Loucy (cell line): ENCODE measurements at regions not wholly inside any gene's neighbourhood (a gene's known extent, or its start where the extent isn't known, plus 50 kb on each side); places are given as distances from the start of the nearest gene placed in this dataset.

Experiments used
- H2AFZ ChIP-seq: fragments of 200-600 bp; sonication (generic); 2 replicates; pipeline ENCODE4 v1.6.0; 2016; ENCODE audit warnings: antibody characterized with exemption, mild to moderate bottlenecking, low read length, moderate library complexity
- H3F3A ChIP-seq: fragments of 200-600 bp; 2 replicates; pipeline ENCODE4 v1.6.0; 2016; ENCODE audit warnings: antibody characterized with exemption, low read depth, mild to moderate bottlenecking
- H3K27me3 ChIP-seq: fragments of 200-600 bp; sonication (generic); 2 replicates; pipeline ENCODE4 v1.6.1; 2014; ENCODE audit warnings: low read length, mild to moderate bottlenecking; ENCODE audit not compliant: insufficient read depth, poor library complexity, severe bottlenecking
- H3K36me3 ChIP-seq: fragments of 200-600 bp; sonication (generic); 2 replicates; pipeline ENCODE4 v1.6.1; 2016; ENCODE audit warnings: low read length; ENCODE audit not compliant: insufficient read depth
- H3K4me1 ChIP-seq: fragments of 200-600 bp; sonication (generic); 2 replicates; pipeline ENCODE4 v1.5.1; 2014; ENCODE audit warnings: low read length, mild to moderate bottlenecking; ENCODE audit not compliant: insufficient read depth, poor library complexity, severe bottlenecking
- H3K4me2 ChIP-seq: fragments of 200-600 bp; sonication (generic); 2 replicates; pipeline ENCODE4 v1.6.0; 2014; ENCODE audit warnings: antibody characterized with exemption, low read length, low read depth, mild to moderate bottlenecking; ENCODE audit not compliant: poor library complexity, severe bottlenecking
- H3K4me3 ChIP-seq: fragments of 200-600 bp; sonication (generic); 2 replicates; pipeline ENCODE4 v1.5.1; 2014; ENCODE audit warnings: low read length, mild to moderate bottlenecking, mixed read lengths; ENCODE audit not compliant: poor library complexity, severe bottlenecking
- H3K79me2 ChIP-seq: fragments of 200-600 bp; sonication (generic); 2 replicates; pipeline ENCODE4 v1.6.1; 2014; ENCODE audit warnings: low read length; ENCODE audit not compliant: insufficient read depth
- H3K9ac ChIP-seq: fragments of 200-600 bp; sonication (generic); 2 replicates; pipeline ENCODE4 v1.6.0; 2014; ENCODE audit warnings: mild to moderate bottlenecking, low read depth, low read length, moderate library complexity; ENCODE audit not compliant: poor library complexity, severe bottlenecking
- H3K9me2 ChIP-seq: fragments of 200-600 bp; sonication (generic); replicated peaks from 2 replicates; pipeline ENCODE4 v1.6.1; 2016; ENCODE audit warnings: low read depth, low read length, mixed read lengths
- H3K9me3 ChIP-seq: fragments of 200-600 bp; sonication (generic); 2 replicates; pipeline ENCODE4 v1.6.1; 2014; ENCODE audit warnings: mild to moderate bottlenecking, antibody characterized with exemption, low read length, low read depth; ENCODE audit not compliant: insufficient read depth
- H4K20me1 ChIP-seq: fragments of 200-600 bp; sonication (generic); 2 replicates; pipeline ENCODE4 v1.6.0; 2014; ENCODE audit warnings: antibody characterized with exemption, low read length, mild to moderate bottlenecking; ENCODE audit not compliant: insufficient read depth, poor library complexity, severe bottlenecking
- CTCF ChIP-seq: fragments of 200-600 bp; sonication (generic); conservative IDR thresholded peaks from 2 replicates; pipeline ENCODE4 v1.5.1; 2014; ENCODE audit warnings: mild to moderate bottlenecking, antibody characterized with exemption, low read length
- EZH2phosphoT487 ChIP-seq: fragments of 200-600 bp; IDR thresholded peaks from 2 replicates; pipeline ENCODE4 v1.6.1; 2018; ENCODE audit warnings: antibody characterized with exemption, mild to moderate bottlenecking, moderate library complexity, borderline replicate concordance

- H3K79me2 ChIP-seq, result peaks cover 34% of the 10 kb centered on the region
- TF ChIP-seq CTCF (no peak), EZH2phosphoT487 (no peak)
- H3K36me3 ChIP-seq, result no peaks in the 10 kb centered on the region
- H3K9me2 ChIP-seq, result no peaks in the 10 kb centered on the region
- peak overlapping the region; percentile 82 for H3K4me2 ChIP-seq
- no peaks in the 10 kb centered on the region for H3K9me3 ChIP-seq
- H2AFZ ChIP-seq, result no peak overlapping the region
- H4K20me1 ChIP-seq, result no peaks in the 10 kb centered on the region
- no peaks in the 10 kb centered on the region for H3F3A ChIP-seq
- peak overlapping the region; percentile 68 for H3K4me3 ChIP-seq
- H3K9ac ChIP-seq, result peak overlapping the region; percentile 64
- H3K27me3 ChIP-seq, result no peaks in the 10 kb centered on the region
- H3K4me1 ChIP-seq, result peaks cover 51% of the 10 kb centered on the region
These were observed 65.9 kb upstream of the TIAM1 start for GRCh38 chr21:31409831-31410487.

DNA sequence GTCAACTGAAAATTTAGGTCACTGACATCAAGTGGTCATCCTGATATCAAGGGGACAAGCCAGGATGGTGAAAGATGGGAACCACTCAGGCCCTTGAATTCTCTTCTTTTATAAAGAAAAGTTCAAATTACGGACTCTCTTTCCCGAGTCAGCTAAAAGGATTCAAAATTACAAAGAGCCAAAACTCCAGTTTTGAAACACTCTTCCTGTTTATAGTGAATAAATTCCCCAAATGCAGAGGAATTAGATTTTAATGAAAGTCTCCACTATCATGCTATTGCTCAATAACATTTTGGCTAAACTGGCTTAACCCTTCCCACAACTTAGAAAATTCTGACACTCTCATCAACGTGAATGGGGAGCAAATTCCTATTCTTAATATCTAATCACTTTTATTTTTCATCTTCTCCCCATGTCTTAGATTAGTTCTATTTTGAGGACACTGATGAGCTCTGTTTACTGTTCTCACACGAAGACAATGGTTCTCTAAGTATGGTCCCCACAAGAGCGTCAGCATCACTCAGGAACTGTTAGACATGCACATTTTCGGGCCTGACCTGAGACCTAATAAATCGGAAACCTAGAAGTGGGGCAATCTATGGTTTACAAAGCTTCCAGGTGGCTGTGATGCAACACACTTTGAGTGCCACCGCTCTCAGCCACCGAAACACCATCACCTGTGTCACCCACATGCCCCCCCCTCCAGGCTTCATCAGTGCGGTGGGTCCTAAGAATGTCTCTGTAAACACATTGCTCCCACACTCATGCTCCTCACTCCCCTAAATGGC, 64.4 kb upstream of the TIAM1 start:
- peaks cover 34% of the 10 kb centered on the region for H3K79me2 ChIP-seq
- TF ChIP-seq EZH2phosphoT487 (no peak), CTCF (no peak)
- H3F3A ChIP-seq, result no peaks in the 10 kb centered on the region
- no peak overlapping the region for H3K4me2 ChIP-seq
- H3K4me3 ChIP-seq, result no peak overlapping the region
- H3K9me2 ChIP-seq, result no peaks in the 10 kb centered on the region
- no peaks in the 10 kb centered on the region for H3K27me3 ChIP-seq
- no peak overlapping the region for H2AFZ ChIP-seq
- H4K20me1 ChIP-seq, result no peaks in the 10 kb centered on the region
- H3K36me3 ChIP-seq, result no peaks in the 10 kb centered on the region
- no peak overlapping the region for H3K9ac ChIP-seq
- H3K9me3 ChIP-seq, result no peaks in the 10 kb centered on the region
- peaks cover 48% of the 10 kb centered on the region for H3K4me1 ChIP-seq

- H3K4me3 ChIP-seq, result no peak overlapping the region
- peaks cover 41% of the 10 kb centered on the region for H3K79me2 ChIP-seq
- no peaks in the 10 kb centered on the region for H3F3A ChIP-seq
- no peaks in the 10 kb centered on the region for H3K27me3 ChIP-seq
- H2AFZ ChIP-seq, result no peak overlapping the region
- H3K9me3 ChIP-seq, result no peaks in the 10 kb centered on the region
- no peak overlapping the region for H3K9ac ChIP-seq
- H4K20me1 ChIP-seq, result no peaks in the 10 kb centered on the region
- H3K36me3 ChIP-seq, result no peaks in the 10 kb centered on the region
- no peaks in the 10 kb centered on the region for H3K9me2 ChIP-seq
- TF ChIP-seq EZH2phosphoT487, result no peak
- TF ChIP-seq CTCF, result no peak
- no peak overlapping the region for H3K4me2 ChIP-seq
- H3K4me1 ChIP-seq, result peaks cover 47% of the 10 kb centered on the region
These were observed 62.4 kb upstream of the TIAM1 start for GRCh38 chr21:31406510-31406909.
